GM12878 (cell line): ENCODE measurements at regions not wholly inside any gene's neighbourhood (a gene's known extent, or its start where the extent isn't known, plus 50 kb on each side); places are given as distances from the start of the nearest gene placed in this dataset.

ENCODE experiments used
- ATAC-seq: fragments of 200-7000 bp; cut with Tn5 transposase; 3 replicates; pipeline ENCODE4 v1.9.1; 2020; ENCODE audit warnings: mild to moderate bottlenecking, moderate library complexity
- BruUV-seq: library from RNA; stranded (reverse); fragments of 400-500 nt; replicated peaks from 2 replicates; lab custom pipeline; 2021; lab: Mats Ljungman, UMichigan
- CTCF ChIA-PET: fragments of 300-600 bp; sonication (Branson Sonifier 250); formaldehyde crosslinking; extraction: SDS; loops from one replicate; lab custom pipeline; 2021; ENCODE audit warnings: inconsistent platforms; lab: Yijun Ruan, JAX
- POLR2A ChIA-PET: fragments of 350-600 bp; formaldehyde crosslinking; extraction: SDS; loops from one replicate; lab custom pipeline; 2021; ENCODE audit warnings: inconsistent platforms; lab: Charles Lee
- RAD21 ChIA-PET: fragments of 300-600 bp; sonication (Branson Sonifier 250); formaldehyde crosslinking; loops from one replicate; lab custom pipeline; 2023; ENCODE audit warnings: antibody characterized with exemption; ENCODE audit not compliant: unreplicated experiment; lab: Charles Lee
- SMC1A ChIA-PET: fragments of 300-600 bp; sonication (Branson Sonifier 250); formaldehyde crosslinking; loops from one replicate; lab custom pipeline; 2023; ENCODE audit not compliant: unreplicated experiment, uncharacterized antibody; lab: Charles Lee
- DNase-seq: peaks from one replicate; pipeline ENCODE4 v3.0.0-alpha.2; 2011; ENCODE audit warnings: low read depth, low spot score
- FAIRE-seq: peaks from 3 replicates; lab custom pipeline; 2011; peaks lifted over from hg19 to GRCh38; lab: Jason Lieb, UNC
- H2AFZ ChIP-seq: 2 replicates; pipeline ENCODE4 v1.6.0; 2011; ENCODE audit warnings: low read depth, low read length, control low read depth; ENCODE audit not compliant: control insufficient read depth
- H3K27ac ChIP-seq: 2 replicates; pipeline ENCODE4 v1.5.1; 2011; ENCODE audit warnings: control low read depth; ENCODE audit not compliant: control insufficient read depth, insufficient read depth
- H3K27me3 ChIP-seq, 2 experiments: replicated peaks in 1 of 2; 2 replicates each; pipeline versions ENCODE4 v1.6.0 to v1.6.1; 2011; ENCODE audit warnings: low read length in 1 of 2; ENCODE audit not compliant: control insufficient read depth in 2 of 2, insufficient read depth in 2 of 2
- H3K36me3 ChIP-seq, 2 experiments: 2 replicates each; pipeline ENCODE4 v1.5.1; 2011; ENCODE audit warnings: low read length in 1 of 2; ENCODE audit not compliant: control insufficient read depth in 2 of 2, insufficient read depth in 2 of 2
- H3K4me1 ChIP-seq: 2 replicates; pipeline ENCODE4 v1.6.1; 2011; ENCODE audit warnings: mild to moderate bottlenecking, low read length, moderate library complexity, mixed read lengths; ENCODE audit not compliant: control insufficient read depth, insufficient read depth
- H3K4me2 ChIP-seq: 2 replicates; pipeline ENCODE4 v1.6.0; 2011; ENCODE audit warnings: control low read depth; ENCODE audit not compliant: control insufficient read depth, insufficient read depth
- H3K4me3 ChIP-seq: fragments of 200-600 bp; sonication (generic); 2 replicates; pipeline ENCODE4 v1.5.1; 2016
- H3K79me2 ChIP-seq: 2 replicates; pipeline ENCODE4 v1.6.0; 2011; ENCODE audit warnings: low read length; ENCODE audit not compliant: control insufficient read depth, insufficient read depth
- H3K9ac ChIP-seq: 2 replicates; pipeline ENCODE4 v1.8.0; 2011; ENCODE audit warnings: low read length, control low read depth, mixed read lengths; ENCODE audit not compliant: control insufficient read depth, insufficient read depth
- H3K9me3 ChIP-seq: replicated peaks from 3 replicates; pipeline ENCODE4 v1.5.1; 2011; ENCODE audit warnings: mild to moderate bottlenecking, low read length; ENCODE audit not compliant: control insufficient read depth, insufficient read depth
- H4K20me1 ChIP-seq: 2 replicates; pipeline ENCODE4 v1.6.0; 2011; ENCODE audit not compliant: control insufficient read depth, insufficient read depth
- MEF2B ChIP-seq: fragments of 450-650 bp; IDR thresholded peaks from 2 replicates; pipeline ENCODE4 v1.6.1; 2018; ENCODE audit warnings: mild to moderate bottlenecking, moderate library complexity; ENCODE audit not compliant: partially characterized antibody, poor library complexity, severe bottlenecking
- SMAD5 ChIP-seq: IDR thresholded peaks from 2 replicates; pipeline ENCODE4 v1.6.1; 2016; ENCODE audit warnings: antibody characterized with exemption, low read depth
- SUZ12 ChIP-seq: fragments of 200-600 bp; sonication (generic); IDR thresholded peaks from one replicate; pipeline ENCODE4 v1.6.1; 2018; ENCODE audit warnings: antibody characterized with exemption, mild to moderate bottlenecking; ENCODE audit not compliant: unreplicated experiment
- WGBS: methylation state at CpG from one replicate; pipeline ENCODE4 v1.1.6; 2016; ENCODE audit warnings: low lambda C conversion rate; ENCODE audit not compliant: insufficient replicate concordance, insufficient coverage; ENCODE audit errors: missing lambda C conversion rate; 5-methylcytosine and 5-hydroxymethylcytosine counted together
- in situ Hi-C: fragments of 300-500 bp; cut with MboI; formaldehyde crosslinking; loops from 9 replicates; pipeline ENCODE4 v1.14.3; 2018; ENCODE audit warnings: mixed read lengths
- intact Hi-C: fragments of 100-400 bp; cut with micrococcal nuclease; formaldehyde crosslinking; loops from one replicate; pipeline ENCODE4 v1.14.2; 2022; ENCODE audit not compliant: unreplicated experiment
- TF ChIP-seq, protein P1 (sequence below): fragments of 450-650 bp; IDR thresholded peaks from 2 replicates; pipeline ENCODE4 v1.6.1; 2017; ENCODE audit warnings: mild to moderate bottlenecking, moderate library complexity
- TF ChIP-seq, protein P2 (sequence below): fragments of 450-650 bp; formaldehyde crosslinking; IDR thresholded peaks from 2 replicates; pipeline ENCODE4 v1.4.0; 2020; ENCODE audit warnings: mild to moderate bottlenecking, moderate library complexity
- TF ChIP-seq, protein P3 (sequence below): IDR thresholded peaks from 2 replicates; pipeline ENCODE4 v1.6.1; 2012; ENCODE audit warnings: low read length, inconsistent platforms

DNA sequence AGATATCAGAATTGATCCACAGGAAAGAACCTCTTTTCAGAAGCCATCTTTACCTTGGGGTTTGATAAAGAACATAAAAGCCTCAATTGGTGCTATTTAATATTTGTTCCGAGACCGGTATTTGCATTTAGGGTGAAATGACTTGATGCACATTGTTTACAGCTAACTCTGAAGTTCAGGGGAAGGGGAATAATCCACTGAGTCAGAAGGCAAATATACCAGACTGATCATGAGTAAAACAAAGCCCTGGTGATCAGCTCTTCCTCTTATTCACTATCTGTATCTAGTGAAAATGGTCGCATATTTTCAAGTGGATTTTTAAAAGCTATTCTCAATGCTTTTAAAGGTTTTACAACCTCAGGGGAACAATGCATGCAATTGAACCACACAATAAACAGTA is 53.0 kb upstream of the ATP8B1 start (continued):
- TF ChIP-seq, protein P1, sequence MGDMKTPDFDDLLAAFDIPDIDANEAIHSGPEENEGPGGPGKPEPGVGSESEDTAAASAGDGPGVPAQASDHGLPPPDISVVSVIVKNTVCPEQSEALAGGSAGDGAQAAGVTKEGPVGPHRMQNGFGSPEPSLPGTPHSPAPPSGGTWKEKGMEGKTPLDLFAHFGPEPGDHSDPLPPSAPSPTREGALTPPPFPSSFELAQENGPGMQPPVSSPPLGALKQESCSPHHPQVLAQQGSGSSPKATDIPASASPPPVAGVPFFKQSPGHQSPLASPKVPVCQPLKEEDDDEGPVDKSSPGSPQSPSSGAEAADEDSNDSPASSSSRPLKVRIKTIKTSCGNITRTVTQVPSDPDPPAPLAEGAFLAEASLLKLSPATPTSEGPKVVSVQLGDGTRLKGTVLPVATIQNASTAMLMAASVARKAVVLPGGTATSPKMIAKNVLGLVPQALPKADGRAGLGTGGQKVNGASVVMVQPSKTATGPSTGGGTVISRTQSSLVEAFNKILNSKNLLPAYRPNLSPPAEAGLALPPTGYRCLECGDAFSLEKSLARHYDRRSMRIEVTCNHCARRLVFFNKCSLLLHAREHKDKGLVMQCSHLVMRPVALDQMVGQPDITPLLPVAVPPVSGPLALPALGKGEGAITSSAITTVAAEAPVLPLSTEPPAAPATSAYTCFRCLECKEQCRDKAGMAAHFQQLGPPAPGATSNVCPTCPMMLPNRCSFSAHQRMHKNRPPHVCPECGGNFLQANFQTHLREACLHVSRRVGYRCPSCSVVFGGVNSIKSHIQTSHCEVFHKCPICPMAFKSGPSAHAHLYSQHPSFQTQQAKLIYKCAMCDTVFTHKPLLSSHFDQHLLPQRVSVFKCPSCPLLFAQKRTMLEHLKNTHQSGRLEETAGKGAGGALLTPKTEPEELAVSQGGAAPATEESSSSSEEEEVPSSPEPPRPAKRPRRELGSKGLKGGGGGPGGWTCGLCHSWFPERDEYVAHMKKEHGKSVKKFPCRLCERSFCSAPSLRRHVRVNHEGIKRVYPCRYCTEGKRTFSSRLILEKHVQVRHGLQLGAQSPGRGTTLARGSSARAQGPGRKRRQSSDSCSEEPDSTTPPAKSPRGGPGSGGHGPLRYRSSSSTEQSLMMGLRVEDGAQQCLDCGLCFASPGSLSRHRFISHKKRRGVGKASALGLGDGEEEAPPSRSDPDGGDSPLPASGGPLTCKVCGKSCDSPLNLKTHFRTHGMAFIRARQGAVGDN = no peak
- no peak for TF ChIP-seq SUZ12
- TF ChIP-seq, all 136 proteins: peak for 0

DNA sequence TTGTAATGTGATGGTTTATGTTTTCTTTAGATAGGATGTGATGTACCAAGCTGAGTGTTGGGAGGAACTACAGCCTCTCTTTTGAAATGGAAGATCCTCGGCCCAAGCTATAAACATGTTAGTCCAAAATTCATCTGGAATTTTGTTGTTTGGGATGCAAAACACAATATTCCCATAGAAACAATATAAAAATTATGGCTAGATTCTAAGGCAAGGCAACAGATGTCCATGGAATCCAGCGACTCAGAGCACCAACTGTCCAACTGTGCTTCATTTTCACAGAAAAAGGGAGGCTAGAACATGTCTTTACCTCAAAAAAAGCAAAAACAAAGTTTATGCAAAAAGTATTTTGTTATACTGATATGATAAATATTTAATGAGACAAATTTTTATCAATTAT is 52.4 kb upstream of the ATP8B1 start:
- Histone ChIP-seq H3K4me2 (no peak overlapping the region), H3K4me3 (no peak overlapping the region), H3K79me2 (no peaks in the 10 kb centered on the region), H4K20me1 (no peaks in the 10 kb centered on the region), H3K9ac (no peak overlapping the region), H3K9me3 (no peaks in the 10 kb centered on the region; the same call in 2 of the 3 replicates), H3K36me3 (no peaks in the 10 kb centered on the region), H3K27me3 (peaks cover 0 to 5% of the 10 kb centered on the region in 2 experiments; a peak in 3 of 4 replicates), H2AFZ (no peak overlapping the region), H3K4me1 (no peaks in the 10 kb centered on the region), H3K27ac (no peak overlapping the region)
- SMC1A ChIA-PET = interaction anchor here (1.1 to 1.5 kb wide), 3 partner anchors 8 to 236 kb away, joined by 3 to 4 read pairs (median 3); no protein-coding TSS in a partner anchor
- 39% methylated on average over 2 of the region's 2 CpGs for WGBS
- no peak for ATAC-seq
- RAD21 ChIA-PET = no interaction called here
- CTCF ChIA-PET = interaction anchor here (1.4 to 1.6 kb wide), 2 partner anchors 27 to 38 kb away, joined by 3 to 5 read pairs; no protein-coding TSS in a partner anchor
- in situ Hi-C loops (no loop called here), intact Hi-C loops (loop anchor here (5.0 kb wide), 1 partner anchor 223 kb away; no protein-coding TSS in a partner anchor)
- DNase-seq = no peak
- FAIRE-seq = no peak
- POLR2A ChIA-PET = no interaction called here
- TF ChIP-seq, protein P2, sequence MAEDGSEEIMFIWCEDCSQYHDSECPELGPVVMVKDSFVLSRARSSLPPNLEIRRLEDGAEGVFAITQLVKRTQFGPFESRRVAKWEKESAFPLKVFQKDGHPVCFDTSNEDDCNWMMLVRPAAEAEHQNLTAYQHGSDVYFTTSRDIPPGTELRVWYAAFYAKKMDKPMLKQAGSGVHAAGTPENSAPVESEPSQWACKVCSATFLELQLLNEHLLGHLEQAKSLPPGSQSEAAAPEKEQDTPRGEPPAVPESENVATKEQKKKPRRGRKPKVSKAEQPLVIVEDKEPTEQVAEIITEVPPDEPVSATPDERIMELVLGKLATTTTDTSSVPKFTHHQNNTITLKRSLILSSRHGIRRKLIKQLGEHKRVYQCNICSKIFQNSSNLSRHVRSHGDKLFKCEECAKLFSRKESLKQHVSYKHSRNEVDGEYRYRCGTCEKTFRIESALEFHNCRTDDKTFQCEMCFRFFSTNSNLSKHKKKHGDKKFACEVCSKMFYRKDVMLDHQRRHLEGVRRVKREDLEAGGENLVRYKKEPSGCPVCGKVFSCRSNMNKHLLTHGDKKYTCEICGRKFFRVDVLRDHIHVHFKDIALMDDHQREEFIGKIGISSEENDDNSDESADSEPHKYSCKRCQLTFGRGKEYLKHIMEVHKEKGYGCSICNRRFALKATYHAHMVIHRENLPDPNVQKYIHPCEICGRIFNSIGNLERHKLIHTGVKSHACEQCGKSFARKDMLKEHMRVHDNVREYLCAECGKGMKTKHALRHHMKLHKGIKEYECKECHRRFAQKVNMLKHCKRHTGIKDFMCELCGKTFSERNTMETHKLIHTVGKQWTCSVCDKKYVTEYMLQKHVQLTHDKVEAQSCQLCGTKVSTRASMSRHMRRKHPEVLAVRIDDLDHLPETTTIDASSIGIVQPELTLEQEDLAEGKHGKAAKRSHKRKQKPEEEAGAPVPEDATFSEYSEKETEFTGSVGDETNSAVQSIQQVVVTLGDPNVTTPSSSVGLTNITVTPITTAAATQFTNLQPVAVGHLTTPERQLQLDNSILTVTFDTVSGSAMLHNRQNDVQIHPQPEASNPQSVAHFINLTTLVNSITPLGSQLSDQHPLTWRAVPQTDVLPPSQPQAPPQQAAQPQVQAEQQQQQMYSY (CRISPR knock-in tag) = no peak
- no peak for TF ChIP-seq SUZ12
- TF ChIP-seq, protein P3, sequence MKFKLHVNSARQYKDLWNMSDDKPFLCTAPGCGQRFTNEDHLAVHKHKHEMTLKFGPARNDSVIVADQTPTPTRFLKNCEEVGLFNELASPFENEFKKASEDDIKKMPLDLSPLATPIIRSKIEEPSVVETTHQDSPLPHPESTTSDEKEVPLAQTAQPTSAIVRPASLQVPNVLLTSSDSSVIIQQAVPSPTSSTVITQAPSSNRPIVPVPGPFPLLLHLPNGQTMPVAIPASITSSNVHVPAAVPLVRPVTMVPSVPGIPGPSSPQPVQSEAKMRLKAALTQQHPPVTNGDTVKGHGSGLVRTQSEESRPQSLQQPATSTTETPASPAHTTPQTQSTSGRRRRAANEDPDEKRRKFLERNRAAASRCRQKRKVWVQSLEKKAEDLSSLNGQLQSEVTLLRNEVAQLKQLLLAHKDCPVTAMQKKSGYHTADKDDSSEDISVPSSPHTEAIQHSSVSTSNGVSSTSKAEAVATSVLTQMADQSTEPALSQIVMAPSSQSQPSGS = no peak
- TF ChIP-seq MEF2B = no peak
- TF ChIP-seq SMAD5 = no peak
- BruUV-seq = no TSS peak
